GM12878 (cell line): ENCODE measurements at regions not wholly inside any gene's neighbourhood (a gene's known extent, or its start where the extent isn't known, plus 50 kb on each side); places are given as distances from the start of the nearest gene placed in this dataset.

Source experiments
- ATAC-seq: fragments of 200-7000 bp; cut with Tn5 transposase; 3 replicates; pipeline ENCODE4 v1.9.1; 2020; ENCODE audit warnings: mild to moderate bottlenecking, moderate library complexity
- BruUV-seq: library from RNA; stranded (reverse); fragments of 400-500 nt; replicated peaks from 2 replicates; lab custom pipeline; 2021; lab: Mats Ljungman, UMichigan
- CTCF ChIA-PET: fragments of 300-600 bp; sonication (Branson Sonifier 250); formaldehyde crosslinking; extraction: SDS; loops from one replicate; lab custom pipeline; 2021; ENCODE audit warnings: inconsistent platforms; lab: Yijun Ruan, JAX
- POLR2A ChIA-PET: fragments of 350-600 bp; formaldehyde crosslinking; extraction: SDS; loops from one replicate; lab custom pipeline; 2021; ENCODE audit warnings: inconsistent platforms; lab: Charles Lee
- RAD21 ChIA-PET: fragments of 300-600 bp; sonication (Branson Sonifier 250); formaldehyde crosslinking; loops from one replicate; lab custom pipeline; 2023; ENCODE audit warnings: antibody characterized with exemption; ENCODE audit not compliant: unreplicated experiment; lab: Charles Lee
- SMC1A ChIA-PET: fragments of 300-600 bp; sonication (Branson Sonifier 250); formaldehyde crosslinking; loops from one replicate; lab custom pipeline; 2023; ENCODE audit not compliant: unreplicated experiment, uncharacterized antibody; lab: Charles Lee
- DNase-seq: peaks from one replicate; pipeline ENCODE4 v3.0.0-alpha.2; 2011; ENCODE audit warnings: low read depth, low spot score
- FAIRE-seq: peaks from 3 replicates; lab custom pipeline; 2011; peaks lifted over from hg19 to GRCh38; lab: Jason Lieb, UNC
- H2AFZ ChIP-seq: 2 replicates; pipeline ENCODE4 v1.6.0; 2011; ENCODE audit warnings: low read depth, low read length, control low read depth; ENCODE audit not compliant: control insufficient read depth
- H3K27ac ChIP-seq: 2 replicates; pipeline ENCODE4 v1.5.1; 2011; ENCODE audit warnings: control low read depth; ENCODE audit not compliant: control insufficient read depth, insufficient read depth
- H3K27me3 ChIP-seq, 2 experiments: replicated peaks in 1 of 2; 2 replicates each; pipeline versions ENCODE4 v1.6.0 to v1.6.1; 2011; ENCODE audit warnings: low read length in 1 of 2; ENCODE audit not compliant: control insufficient read depth in 2 of 2, insufficient read depth in 2 of 2
- H3K36me3 ChIP-seq, 2 experiments: 2 replicates each; pipeline ENCODE4 v1.5.1; 2011; ENCODE audit warnings: low read length in 1 of 2; ENCODE audit not compliant: control insufficient read depth in 2 of 2, insufficient read depth in 2 of 2
- H3K4me1 ChIP-seq: 2 replicates; pipeline ENCODE4 v1.6.1; 2011; ENCODE audit warnings: mild to moderate bottlenecking, low read length, moderate library complexity, mixed read lengths; ENCODE audit not compliant: control insufficient read depth, insufficient read depth
- H3K4me2 ChIP-seq: 2 replicates; pipeline ENCODE4 v1.6.0; 2011; ENCODE audit warnings: control low read depth; ENCODE audit not compliant: control insufficient read depth, insufficient read depth
- H3K4me3 ChIP-seq: fragments of 200-600 bp; sonication (generic); 2 replicates; pipeline ENCODE4 v1.5.1; 2016
- H3K79me2 ChIP-seq: 2 replicates; pipeline ENCODE4 v1.6.0; 2011; ENCODE audit warnings: low read length; ENCODE audit not compliant: control insufficient read depth, insufficient read depth
- H3K9ac ChIP-seq: 2 replicates; pipeline ENCODE4 v1.8.0; 2011; ENCODE audit warnings: low read length, control low read depth, mixed read lengths; ENCODE audit not compliant: control insufficient read depth, insufficient read depth
- H3K9me3 ChIP-seq: replicated peaks from 3 replicates; pipeline ENCODE4 v1.5.1; 2011; ENCODE audit warnings: mild to moderate bottlenecking, low read length; ENCODE audit not compliant: control insufficient read depth, insufficient read depth
- H4K20me1 ChIP-seq: 2 replicates; pipeline ENCODE4 v1.6.0; 2011; ENCODE audit not compliant: control insufficient read depth, insufficient read depth
- BHLHE40 ChIP-seq, 2 experiments: fragments of 450-650 bp in 1 of 2; IDR thresholded peaks; 2 replicates each; pipeline ENCODE4 v1.6.1; 2011 to 2017; ENCODE audit warnings: low read depth in 2 of 2, borderline replicate concordance in 1 of 2, improper control_type of control experiment in 1 of 2, low read length in 1 of 2, mild to moderate bottlenecking in 1 of 2
- IKZF1 ChIP-seq: fragments of 450-650 bp; conservative IDR thresholded peaks from 2 replicates; pipeline ENCODE4 v1.6.1; 2017; ENCODE audit warnings: antibody characterized with exemption, mild to moderate bottlenecking
- KAT2A ChIP-seq: conservative IDR thresholded peaks from 2 replicates; pipeline ENCODE4 v1.6.1; 2011; ENCODE audit warnings: low read depth, low read length; ENCODE audit not compliant: control insufficient read depth
- MEF2A ChIP-seq: IDR thresholded peaks from 2 replicates; pipeline ENCODE4 v1.6.1; 2011; ENCODE audit warnings: low read depth, mild to moderate bottlenecking, low read length, moderate library complexity; ENCODE audit not compliant: insufficient read depth
- MTA2 ChIP-seq: fragments of 450-650 bp; IDR thresholded peaks from 2 replicates; pipeline ENCODE4 v1.6.1; 2016; ENCODE audit warnings: low read depth, mild to moderate bottlenecking, moderate library complexity
- POU2F2 ChIP-seq: IDR thresholded peaks from 3 replicates; pipeline ENCODE4 v1.6.1; 2011; ENCODE audit warnings: low read depth, mild to moderate bottlenecking, low read length, borderline replicate concordance
- WGBS: methylation state at CpG from one replicate; pipeline ENCODE4 v1.1.6; 2016; ENCODE audit warnings: low lambda C conversion rate; ENCODE audit not compliant: insufficient replicate concordance, insufficient coverage; ENCODE audit errors: missing lambda C conversion rate; 5-methylcytosine and 5-hydroxymethylcytosine counted together
- in situ Hi-C: fragments of 300-500 bp; cut with MboI; formaldehyde crosslinking; loops from 9 replicates; pipeline ENCODE4 v1.14.3; 2018; ENCODE audit warnings: mixed read lengths
- intact Hi-C: fragments of 100-400 bp; cut with micrococcal nuclease; formaldehyde crosslinking; loops from one replicate; pipeline ENCODE4 v1.14.2; 2022; ENCODE audit not compliant: unreplicated experiment
- TF ChIP-seq, protein P1 (sequence below): IDR thresholded peaks from 2 replicates; pipeline ENCODE4 v1.6.1; 2011; ENCODE audit warnings: mild to moderate bottlenecking, low read depth, low read length, moderate library complexity; ENCODE audit not compliant: insufficient replicate concordance
- TF ChIP-seq, protein P2 (sequence below): IDR thresholded peaks from 2 replicates; pipeline ENCODE4 v1.6.1; 2012; ENCODE audit warnings: low read depth, low read length, improper control_type of control experiment

GRCh38 chr4:83204731-83205130, 79.9 kb downstream of the COQ2 start:
- H3K4me3 ChIP-seq: no peak overlapping the region
- intact Hi-C loops: no loop called here
- ATAC-seq (no peak), FAIRE-seq (no peak), DNase-seq (no peak)
- 6% methylated on average over 3 of the region's 3 CpGs for WGBS
- ChIA-PET SMC1A (interaction anchor here (2.0 kb wide), 1 partner anchor 8 kb away, joined by 6 read pairs; no protein-coding TSS in a partner anchor), RAD21 (no interaction called here), CTCF (no interaction called here), POLR2A (no interaction called here)
- in situ Hi-C loops: no loop called here
- H3K4me2 ChIP-seq: no peak overlapping the region
- H3K36me3 ChIP-seq: no peaks in the 10 kb centered on the region
- no peaks in the 10 kb centered on the region for H4K20me1 ChIP-seq
- H3K4me1 ChIP-seq: no peaks in the 10 kb centered on the region; the same call in 1 of the 2 replicates
- H3K27me3 ChIP-seq: no peaks in the 10 kb centered on the region
- H3K79me2 ChIP-seq: no peaks in the 10 kb centered on the region
- no peaks in the 10 kb centered on the region; the same call in 2 of the 3 replicates for H3K9me3 ChIP-seq
- no peak overlapping the region for H3K9ac ChIP-seq
- H3K27ac ChIP-seq: no peak overlapping the region
- BruUV-seq: no TSS peak
- no peak overlapping the region for H2AFZ ChIP-seq
- no peak for TF ChIP-seq MTA2
- no peak for TF ChIP-seq KAT2A
- no peak for TF ChIP-seq POU2F2
- TF ChIP-seq, protein P1, sequence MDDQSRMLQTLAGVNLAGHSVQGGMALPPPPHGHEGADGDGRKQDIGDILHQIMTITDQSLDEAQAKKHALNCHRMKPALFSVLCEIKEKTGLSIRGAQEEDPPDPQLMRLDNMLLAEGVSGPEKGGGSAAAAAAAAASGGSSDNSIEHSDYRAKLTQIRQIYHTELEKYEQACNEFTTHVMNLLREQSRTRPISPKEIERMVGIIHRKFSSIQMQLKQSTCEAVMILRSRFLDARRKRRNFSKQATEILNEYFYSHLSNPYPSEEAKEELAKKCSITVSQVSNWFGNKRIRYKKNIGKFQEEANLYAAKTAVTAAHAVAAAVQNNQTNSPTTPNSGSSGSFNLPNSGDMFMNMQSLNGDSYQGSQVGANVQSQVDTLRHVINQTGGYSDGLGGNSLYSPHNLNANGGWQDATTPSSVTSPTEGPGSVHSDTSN: no peak
- no peak for TF ChIP-seq MEF2A
- TF ChIP-seq, protein P2, sequence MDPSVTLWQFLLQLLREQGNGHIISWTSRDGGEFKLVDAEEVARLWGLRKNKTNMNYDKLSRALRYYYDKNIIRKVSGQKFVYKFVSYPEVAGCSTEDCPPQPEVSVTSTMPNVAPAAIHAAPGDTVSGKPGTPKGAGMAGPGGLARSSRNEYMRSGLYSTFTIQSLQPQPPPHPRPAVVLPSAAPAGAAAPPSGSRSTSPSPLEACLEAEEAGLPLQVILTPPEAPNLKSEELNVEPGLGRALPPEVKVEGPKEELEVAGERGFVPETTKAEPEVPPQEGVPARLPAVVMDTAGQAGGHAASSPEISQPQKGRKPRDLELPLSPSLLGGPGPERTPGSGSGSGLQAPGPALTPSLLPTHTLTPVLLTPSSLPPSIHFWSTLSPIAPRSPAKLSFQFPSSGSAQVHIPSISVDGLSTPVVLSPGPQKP: no peak
- TF ChIP-seq IKZF1: no peak
- TF ChIP-seq BHLHE40 (IDR thresholded peaks at IDR 0.05; ENCODE audit: borderline replicate concordance in 1 of 2, low read depth in 2 of 2, low read length in 1 of 2): no peak
- TF ChIP-seq, all 136 proteins: peak for 0
